ENCODE measurements at regions not wholly inside any gene's neighbourhood (a gene's known extent, or its start where the extent isn't known, plus 50 kb on each side); places are given as distances from the start of the nearest gene placed in this dataset.

GRCh38 chr13:87884884-87885283 is 213.7 kb downstream of the SLITRK5 start:
- in situ Hi-C loops (cut with MboI; ENCODE audit: low sequenced_read_pairs) = no loop called here
- DNase-seq (peak; percentile 2), ATAC-seq (ENCODE audit: low read depth) (peak; percentile 35; the same call in 1 of the 2 replicates)
- H3K27ac ChIP-seq (ENCODE audit: insufficient read depth, low read length) = no peak overlapping the region
- H2BK120ac ChIP-seq (ENCODE audit: low read depth, low read length) = no peak overlapping the region
- H3K14ac ChIP-seq (replicated peaks; ENCODE audit: low read depth, low read length) = no peak overlapping the region
- no peaks in the 10 kb centered on the region for H4K20me1 ChIP-seq (ENCODE audit: insufficient read depth, low read length)
- H3K56ac ChIP-seq (ENCODE audit: extremely low read depth, insufficient read depth, low read length) = no peak overlapping the region
- no peak overlapping the region for H3K4me2 ChIP-seq (ENCODE audit: low read depth, low read length)
- peaks cover 2% of the 10 kb centered on the region; the same call in 1 of the 2 replicates for H3K9me3 ChIP-seq (ENCODE audit: control insufficient read depth, insufficient read depth, low read length)
- no peak overlapping the region for H3K4ac ChIP-seq (ENCODE audit: low read depth, low read length)
- H2AFZ ChIP-seq (replicated peaks; ENCODE audit: low read length, poor library complexity) = no peak overlapping the region
- no peaks in the 10 kb centered on the region for H3K27me3 ChIP-seq (ENCODE audit: control insufficient read depth, insufficient read depth, low read length)
- H2BK15ac ChIP-seq (ENCODE audit: low read depth, low read length) = no peak overlapping the region
- TF ChIP-seq USF2 (IDR thresholded peaks at IDR 0.05; ENCODE audit: low read depth, low read length) (no peak), CEBPB (IDR thresholded peaks at IDR 0.05; ENCODE audit: low read depth, low read length) (no peak), CHD1 (IDR thresholded peaks at IDR 0.05; ENCODE audit: low read depth, low read length) (no peak), RAD21 (IDR thresholded peaks at IDR 0.05; ENCODE audit: low read length) (no peak), RCOR1 (IDR thresholded peaks at IDR 0.05; ENCODE audit: insufficient replicate concordance, low read length) (no peak), MXI1 (IDR thresholded peaks at IDR 0.05; ENCODE audit: borderline replicate concordance, low read depth, low read length) (no peak), POLR2A (IDR thresholded peaks at IDR 0.05; ENCODE audit: low read depth, low read length) (no peak), BHLHE40 (IDR thresholded peaks at IDR 0.05; ENCODE audit: low read depth, low read length) (no peak), NFE2L2 (IDR thresholded peaks at IDR 0.05; ENCODE audit: low read depth, low read length) (no peak), SMC3 (IDR thresholded peaks at IDR 0.05; ENCODE audit: low read depth, low read length) (no peak), MAFK (IDR thresholded peaks at IDR 0.05; ENCODE audit: low read depth, low read length) (no peak), CTCF (conservative IDR thresholded peaks at IDR 0.05; ENCODE audit: low read depth, low read length) (no peak), RFX5 (IDR thresholded peaks at IDR 0.05; ENCODE audit: low read depth, low read length) (no peak), MAZ (IDR thresholded peaks at IDR 0.05; ENCODE audit: borderline replicate concordance, low read depth, low read length) (no peak), FOS (IDR thresholded peaks at IDR 0.05; ENCODE audit: low read depth, low read length) (no peak)
- TF ChIP-seq, protein P1, sequence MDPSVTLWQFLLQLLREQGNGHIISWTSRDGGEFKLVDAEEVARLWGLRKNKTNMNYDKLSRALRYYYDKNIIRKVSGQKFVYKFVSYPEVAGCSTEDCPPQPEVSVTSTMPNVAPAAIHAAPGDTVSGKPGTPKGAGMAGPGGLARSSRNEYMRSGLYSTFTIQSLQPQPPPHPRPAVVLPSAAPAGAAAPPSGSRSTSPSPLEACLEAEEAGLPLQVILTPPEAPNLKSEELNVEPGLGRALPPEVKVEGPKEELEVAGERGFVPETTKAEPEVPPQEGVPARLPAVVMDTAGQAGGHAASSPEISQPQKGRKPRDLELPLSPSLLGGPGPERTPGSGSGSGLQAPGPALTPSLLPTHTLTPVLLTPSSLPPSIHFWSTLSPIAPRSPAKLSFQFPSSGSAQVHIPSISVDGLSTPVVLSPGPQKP (IDR thresholded peaks at IDR 0.05; ENCODE audit: borderline replicate concordance, low read depth, low read length) = no peak
- H2BK20ac ChIP-seq (ENCODE audit: low read depth, low read length) = no peak overlapping the region
- BruUV-seq (replicated peaks) = no TSS peak
- no peaks in the 10 kb centered on the region for H3K79me1 ChIP-seq (ENCODE audit: low read depth in 1 of 2, low read length in 2 of 2)
- no peak overlapping the region for H3K18ac ChIP-seq (ENCODE audit: low read depth, low read length)
- no peak overlapping the region for H2BK5ac ChIP-seq (ENCODE audit: low read depth, low read length, poor library complexity, severe bottlenecking)
- no peak overlapping the region for H3K4me3 ChIP-seq (ENCODE audit: insufficient read depth, low read depth, low read length)
- H2AK5ac ChIP-seq (ENCODE audit: low read depth, low read length) = no peak overlapping the region
- H3K36me3 ChIP-seq (ENCODE audit: control insufficient read depth, insufficient read depth, low read length) = no peaks in the 10 kb centered on the region
- no peak overlapping the region for H3K9ac ChIP-seq (ENCODE audit: low read depth, low read length)
- ChIA-PET CTCF (no interaction called here), POLR2A (ENCODE audit: unreplicated experiment) (no interaction called here)
- H4K5ac ChIP-seq (ENCODE audit: low read depth, low read length) = no peak overlapping the region
- dilution Hi-C loops (cut with HindIII; ENCODE audit: low sequenced_read_pairs, unreplicated experiment) = no loop called here
- H3K23ac ChIP-seq (ENCODE audit: low read depth, low read length) = no peak overlapping the region
- H4K8ac ChIP-seq (ENCODE audit: low read depth in 2 of 2, low read length in 2 of 2) = no peak overlapping the region
- no peaks in the 10 kb centered on the region for H3K4me1 ChIP-seq (ENCODE audit: control insufficient read depth, insufficient read depth, low read length)
- no CpG with 5 or more reads among the region's 5 CpGs for WGBS, 2 experiments (ENCODE audit: extremely low coverage in 2 of 2, insufficient read length in 1 of 2)
- no peaks in the 10 kb centered on the region for H3K9me1 ChIP-seq (ENCODE audit: insufficient read depth, low read length)
- intact Hi-C loops (cut with micrococcal nuclease) = no loop called here
- no peak overlapping the region for H4K91ac ChIP-seq (ENCODE audit: insufficient read depth, low read depth, low read length)
- H2AK9ac ChIP-seq (replicated peaks; ENCODE audit: low read depth, low read length, poor library complexity) = no peak overlapping the region

Measured in IMR-90 (cell line).